HG02981 (cell line): ENCODE measurements at regions not wholly inside any gene's neighbourhood (a gene's known extent, or its start where the extent isn't known, plus 50 kb on each side); places are given as distances from the start of the nearest gene placed in this dataset.

Experiments
- ATAC-seq: cut with Tn5 transposase; IDR thresholded peaks from one replicate; pipeline ENCODE4 v1.9.1; 2021; ENCODE audit warnings: mild to moderate bottlenecking, moderate library complexity; ENCODE audit not compliant: unreplicated experiment

GRCh38 chr7:24469118-24469517 is 104.1 kb upstream of the PALS2 start:
- ATAC-seq = no peak

- no peak for ATAC-seq
These were observed 101.2 kb upstream of the PALS2 start for GRCh38 chr7:24472093-24472492.

GRCh38 chr7:24475166-24475961 is 97.9 kb upstream of the PALS2 start:
- ATAC-seq = no peak

GRCh38 chr7:24476227-24476626 is 97.0 kb upstream of the PALS2 start:
- ATAC-seq = no peak

GRCh38 chr7:24477398-24478136 is 95.7 kb upstream of the PALS2 start:
- no peak for ATAC-seq

- no peak for ATAC-seq
These were observed 95.1 kb upstream of the PALS2 start for GRCh38 chr7:24478137-24478655.

GRCh38 chr7:24480501-24480900 is 92.8 kb upstream of the PALS2 start:
- no peak for ATAC-seq

GRCh38 chr7:24483804-24484203 is 89.4 kb upstream of the PALS2 start:
- no peak for ATAC-seq

GRCh38 chr7:24492576-24492975 is 80.7 kb upstream of the PALS2 start:
- ATAC-seq = no peak

- ATAC-seq = no peak
These were observed 78.4 kb upstream of the PALS2 start for GRCh38 chr7:24494832-24495231.

- ATAC-seq = no peak
These were observed 77.2 kb upstream of the PALS2 start for GRCh38 chr7:24496036-24496435.

GRCh38 chr7:24498439-24498838 is 74.8 kb upstream of the PALS2 start:
- no peak for ATAC-seq

- no peak for ATAC-seq
These were observed 73.4 kb upstream of the PALS2 start for GRCh38 chr7:24499871-24500270.

GRCh38 chr7:24500599-24500998 is 72.7 kb upstream of the PALS2 start:
- no peak for ATAC-seq

- no peak for ATAC-seq
These were observed 72.2 kb upstream of the PALS2 start for GRCh38 chr7:24501009-24501408.

GRCh38 chr7:24501443-24502134 is 71.7 kb upstream of the PALS2 start:
- ATAC-seq = no peak

GRCh38 chr7:24502135-24502488 is 71.1 kb upstream of the PALS2 start:
- no peak for ATAC-seq

- ATAC-seq = no peak
These were observed 69.7 kb upstream of the PALS2 start for GRCh38 chr7:24503506-24503905.

GRCh38 chr7:24504040-24504439 is 69.2 kb upstream of the PALS2 start:
- ATAC-seq = no peak

GRCh38 chr7:24504836-24505235 is 68.4 kb upstream of the PALS2 start:
- no peak for ATAC-seq

GRCh38 chr7:24505968-24506367 is 67.3 kb upstream of the PALS2 start:
- no peak for ATAC-seq

GRCh38 chr7:24508316-24508715 is 64.9 kb upstream of the PALS2 start:
- no peak for ATAC-seq
